ENCODE measurements at regions not wholly inside any gene's neighbourhood (a gene's known extent, or its start where the extent isn't known, plus 50 kb on each side); places are given as distances from the start of the nearest gene placed in this dataset.

DNA sequence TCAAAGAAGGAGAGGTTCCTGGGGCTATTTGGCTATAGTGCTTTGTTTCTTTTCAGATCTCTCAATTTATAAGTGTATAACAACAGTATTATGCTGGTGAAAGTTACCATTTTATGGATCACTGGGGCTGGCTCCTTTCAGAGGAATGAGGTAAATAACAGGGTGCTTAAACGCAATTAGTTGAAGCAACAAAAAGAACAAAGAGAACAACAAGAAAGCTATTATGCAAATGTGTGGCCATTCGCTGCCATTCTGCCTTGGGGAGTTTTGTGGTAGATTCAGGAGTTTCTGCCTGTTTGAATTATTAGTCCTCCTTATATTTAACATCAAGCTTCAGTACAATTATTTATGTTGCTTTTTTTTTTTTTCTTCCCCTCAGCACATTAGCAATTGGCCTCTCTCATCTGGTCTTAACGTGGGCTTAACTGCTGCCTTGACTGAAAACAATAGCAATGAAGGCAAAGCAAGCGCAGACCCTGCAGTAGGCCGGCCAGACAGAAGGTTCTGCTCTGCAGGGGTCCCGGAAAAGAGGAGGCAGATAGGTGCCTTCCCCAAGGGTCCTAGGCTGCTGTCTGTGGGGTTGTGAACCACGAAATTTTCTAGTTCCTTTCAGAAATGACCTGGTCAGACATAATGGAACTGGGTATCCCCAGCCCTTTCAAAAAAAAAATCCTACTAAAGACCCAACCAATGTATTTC is 339.9 kb upstream of the PODXL start:
- ATAC-seq: no peak

DNA sequence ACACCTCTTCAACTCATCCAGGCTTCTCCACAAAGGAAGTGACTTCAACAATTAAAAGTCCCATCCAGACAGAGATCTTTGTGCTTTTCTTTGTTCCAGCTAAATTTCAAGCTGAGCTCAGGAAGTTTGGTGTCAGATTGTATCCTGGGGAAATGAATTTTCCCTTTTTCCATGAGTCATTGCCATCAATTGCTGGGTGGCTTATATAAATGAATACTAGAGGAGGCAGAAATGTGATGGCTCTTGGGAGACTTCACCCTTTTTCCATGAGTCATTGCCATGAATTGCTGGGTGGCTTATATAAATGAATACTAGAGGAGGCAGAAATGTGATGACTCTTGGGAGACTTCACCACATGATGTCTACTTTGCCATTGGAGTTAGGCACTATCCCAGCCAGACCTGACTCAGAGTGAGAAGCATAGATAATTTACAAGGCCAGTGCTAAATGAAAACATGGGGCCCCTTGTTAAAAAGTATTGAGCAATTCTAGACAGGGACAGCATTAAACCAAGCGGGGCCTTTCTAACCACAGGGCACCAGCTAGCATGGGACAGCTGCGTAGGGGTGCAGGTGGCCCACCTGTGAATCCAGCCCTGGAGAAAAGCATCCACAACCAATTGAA is 339.2 kb upstream of the PODXL start:
- no peak for ATAC-seq

- ATAC-seq: no peak
These were observed 337.4 kb upstream of the PODXL start for GRCh38 chr7:131893631-131894340.

- ATAC-seq: no peak
These were observed 333.7 kb upstream of the PODXL start for GRCh38 chr7:131890176-131890575.

GRCh38 chr7:131889572-131890150 is 333.2 kb upstream of the PODXL start:
- no peak for ATAC-seq

DNA sequence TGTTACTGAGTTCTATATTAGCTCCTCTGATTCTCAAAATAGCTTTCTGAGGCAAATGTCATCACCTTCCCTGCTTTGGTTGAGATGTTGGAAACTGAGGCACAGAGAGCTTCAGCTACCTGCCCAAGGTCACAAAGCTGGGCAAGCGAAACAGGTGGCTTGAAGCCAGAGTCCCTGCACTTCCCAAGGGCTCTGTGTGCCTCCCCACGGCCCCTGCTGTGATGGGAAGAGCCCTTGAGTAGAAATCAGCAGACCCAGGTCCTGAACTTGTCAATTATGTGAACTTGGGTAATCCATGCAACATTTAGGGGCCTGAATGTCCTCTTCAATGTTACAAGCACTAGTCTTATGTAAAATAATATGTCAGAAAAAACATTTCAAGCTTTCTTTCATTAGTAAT is 327.3 kb upstream of the PODXL start:
- ATAC-seq: no peak

GRCh38 chr7:131883196-131883595 is 326.8 kb upstream of the PODXL start:
- no peak for ATAC-seq

DNA sequence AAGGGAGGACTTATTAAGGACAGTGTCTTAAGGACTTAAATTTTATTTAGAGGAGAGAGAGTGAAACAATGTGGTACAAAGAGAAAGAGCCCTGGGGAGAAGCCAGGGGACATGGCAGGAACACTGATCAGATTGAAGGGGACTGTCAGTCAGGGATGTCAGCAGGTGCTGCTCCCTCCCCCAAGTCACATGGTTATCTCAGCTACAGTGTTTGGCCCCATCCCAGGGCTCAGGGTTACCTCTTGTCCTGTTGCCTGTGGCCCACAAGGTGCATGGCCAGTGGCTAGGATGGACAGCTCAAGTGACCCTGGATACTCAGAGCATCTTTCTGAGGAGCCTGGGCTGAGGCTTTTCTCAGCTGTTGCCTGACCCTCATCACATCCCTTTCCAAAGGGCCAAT is 325.9 kb upstream of the PODXL start:
- no peak for ATAC-seq

DNA sequence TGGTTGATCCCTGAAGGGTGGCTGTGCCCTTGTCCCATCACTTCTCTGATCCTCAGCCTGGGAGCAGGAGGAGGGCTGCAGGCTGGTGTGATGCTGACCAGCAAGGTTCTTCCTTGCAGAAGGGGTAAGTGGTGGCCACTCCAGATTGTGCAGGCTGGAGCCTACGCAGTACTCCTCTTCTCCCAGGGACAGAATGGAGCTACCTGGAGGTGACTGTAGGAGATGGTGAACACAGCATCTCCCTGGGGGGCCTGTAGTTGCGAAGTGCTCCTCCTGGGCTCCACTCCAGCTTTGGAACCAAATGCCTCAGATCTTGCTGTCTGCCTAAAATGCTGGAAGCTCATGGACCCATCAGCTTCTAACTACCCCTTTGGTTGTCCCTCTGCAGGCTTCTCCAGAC is 323.6 kb upstream of the PODXL start:
- no peak for ATAC-seq

GRCh38 chr7:131879424-131879823 is 323.0 kb upstream of the PODXL start:
- ATAC-seq: no peak

DNA sequence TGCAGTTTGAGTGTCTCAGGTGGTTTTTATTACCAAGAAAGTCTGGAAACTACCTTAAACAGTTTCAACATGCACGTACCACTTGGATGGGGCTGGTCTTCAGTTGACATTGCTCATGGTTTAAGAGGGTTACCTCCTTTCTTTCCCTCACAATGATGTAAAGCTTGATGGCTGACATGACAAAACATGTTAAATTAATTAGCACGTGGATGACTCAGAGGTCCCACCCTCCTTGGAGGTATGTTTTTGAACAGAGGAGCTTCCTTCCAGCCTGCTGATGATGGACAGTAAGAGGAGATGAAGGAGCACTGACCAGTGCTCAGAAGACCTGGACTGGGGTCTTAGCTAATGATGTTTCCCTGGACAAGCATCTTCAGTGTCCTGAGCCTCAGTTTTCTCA is 322.3 kb upstream of the PODXL start:
- ATAC-seq: no peak

- no peak for ATAC-seq
These were observed 317.2 kb upstream of the PODXL start for GRCh38 chr7:131873581-131873980.

GRCh38 chr7:131869986-131870385 is 313.6 kb upstream of the PODXL start:
- no peak for ATAC-seq

DNA sequence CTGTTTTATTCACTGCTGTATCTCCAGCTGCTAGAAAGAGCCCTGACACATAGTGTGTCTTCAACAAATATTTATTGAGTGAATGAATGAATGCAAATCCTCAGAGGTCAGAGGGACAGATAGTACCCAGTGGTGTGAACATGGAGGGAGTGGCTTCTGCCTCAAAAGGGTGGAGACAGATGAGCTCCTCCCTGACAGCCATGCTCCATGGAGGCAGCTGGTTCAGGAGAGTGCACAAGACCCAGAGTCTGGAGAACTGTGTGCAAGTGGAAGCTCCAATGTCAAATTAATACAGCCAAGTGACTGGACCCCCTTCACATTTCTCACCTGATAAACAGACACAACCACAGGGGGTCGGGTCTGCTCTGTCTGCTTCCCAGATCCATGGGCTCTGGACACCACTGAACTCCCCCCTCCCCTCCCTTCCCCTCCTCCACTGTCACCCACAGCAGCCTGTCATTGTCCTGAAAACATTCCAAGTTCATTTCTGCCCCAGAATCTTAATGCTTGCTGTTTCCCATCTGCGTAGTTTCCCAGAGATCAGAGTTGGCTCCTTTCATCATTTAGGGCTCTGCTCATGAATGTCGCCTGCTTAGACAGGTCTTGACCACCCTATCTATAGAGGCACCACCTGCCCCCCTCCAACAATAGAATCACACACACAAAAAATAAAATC is 312.9 kb upstream of the PODXL start:
- no peak for ATAC-seq

DNA sequence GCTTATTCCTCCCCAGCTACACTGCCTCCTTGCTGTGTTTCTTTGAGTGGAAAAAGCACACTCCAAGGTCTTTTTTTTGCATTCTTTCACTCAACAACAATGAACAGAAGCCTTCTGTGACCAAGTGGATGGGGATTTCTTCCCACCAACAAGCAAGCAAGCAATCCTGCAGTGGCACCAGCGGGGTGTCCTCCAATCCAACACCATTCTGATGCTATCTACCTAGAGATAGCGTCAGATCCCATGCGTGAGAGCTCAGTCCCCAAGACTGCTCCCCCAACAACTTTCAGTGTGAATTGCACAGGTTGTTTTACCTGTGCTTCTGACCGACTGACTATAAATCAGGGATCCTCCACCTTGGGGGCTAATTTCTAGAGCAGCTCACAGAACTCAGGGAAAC is 311.0 kb upstream of the PODXL start:
- no peak for ATAC-seq

DNA sequence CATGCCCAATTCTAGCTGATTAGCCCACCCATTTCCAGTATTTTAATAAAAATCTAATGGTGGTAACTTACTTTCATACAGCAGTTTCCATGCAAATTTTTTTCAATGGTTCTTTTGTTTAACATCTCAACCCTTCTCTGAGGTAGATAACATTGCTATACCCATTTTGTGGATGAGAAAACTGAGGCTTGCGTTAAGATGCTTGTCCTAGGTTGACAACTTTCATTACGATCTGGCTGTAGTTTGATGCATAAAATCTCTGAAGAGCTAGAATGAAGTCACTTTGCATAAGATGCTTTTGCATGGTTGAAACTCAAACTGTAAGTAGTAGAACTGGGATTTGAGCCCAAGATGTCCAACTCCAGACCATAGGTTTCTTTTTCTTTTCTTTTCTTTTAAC is 309.5 kb upstream of the PODXL start:
- no peak for ATAC-seq

DNA sequence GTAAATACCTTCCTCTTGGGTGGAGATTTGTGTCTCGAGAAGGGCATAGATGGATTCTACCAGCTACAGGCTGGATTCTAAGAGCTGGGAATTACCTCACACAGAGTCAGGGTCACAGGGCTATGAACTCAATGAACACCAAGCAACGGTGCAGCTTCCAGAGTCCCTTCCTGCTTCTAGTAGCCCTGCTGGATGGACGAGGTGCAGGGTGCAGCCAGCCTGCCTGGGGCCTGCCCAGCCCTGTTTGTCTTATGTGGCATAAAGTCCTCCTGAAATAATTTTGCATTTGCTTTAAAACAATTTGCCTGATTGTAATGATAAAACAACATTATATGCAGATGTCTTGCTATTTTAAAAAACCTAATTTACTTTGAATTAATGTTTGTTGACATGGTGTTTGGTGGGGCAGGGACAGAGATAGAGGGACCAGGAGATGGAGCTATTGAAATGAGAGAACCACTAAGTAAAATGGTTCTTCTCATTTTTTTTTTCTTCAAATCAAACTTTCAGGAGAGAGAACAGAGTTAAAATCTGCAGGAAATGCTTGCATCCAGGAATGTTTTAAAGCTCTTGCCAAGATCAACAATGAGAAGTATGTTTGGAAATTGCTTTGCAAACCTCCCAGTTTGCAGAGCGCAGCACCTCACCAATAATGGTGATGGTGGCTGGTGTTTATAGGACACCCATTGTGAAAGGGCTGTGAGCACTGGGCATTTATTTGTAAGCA is 305.4 kb upstream of the PODXL start:
- ATAC-seq: no peak

DNA sequence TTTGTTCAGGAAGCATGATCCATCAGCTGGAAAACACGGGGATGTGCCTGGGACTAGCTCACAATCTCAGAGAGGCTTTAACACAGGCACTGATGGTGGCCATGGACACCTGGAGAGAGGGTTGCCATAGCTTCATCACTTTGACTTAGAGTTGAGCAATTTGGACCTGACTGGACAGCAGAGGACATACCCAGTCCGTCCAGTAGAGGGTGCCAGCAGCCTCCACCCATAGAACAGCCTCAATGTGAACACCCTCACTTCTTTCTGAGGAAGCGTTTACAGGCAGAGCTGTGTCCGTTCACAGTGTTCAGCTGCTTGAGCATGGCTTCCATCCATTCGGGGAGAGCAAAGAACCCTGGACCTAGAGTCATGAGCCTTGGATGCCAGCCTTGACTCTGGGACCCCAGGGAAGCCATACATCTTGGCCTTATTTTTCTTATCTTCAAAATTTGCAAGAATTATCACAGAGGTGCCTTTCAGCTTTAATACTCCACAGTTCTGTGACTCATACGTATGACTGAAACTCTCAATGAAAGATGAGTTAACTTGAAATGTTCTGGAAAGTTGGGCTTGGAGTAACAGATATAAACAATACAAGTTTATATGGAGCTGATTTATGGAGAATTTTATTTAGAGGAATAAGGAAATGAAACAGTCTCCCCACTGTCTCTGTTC is 302.9 kb upstream of the PODXL start:
- ATAC-seq: no peak

DNA sequence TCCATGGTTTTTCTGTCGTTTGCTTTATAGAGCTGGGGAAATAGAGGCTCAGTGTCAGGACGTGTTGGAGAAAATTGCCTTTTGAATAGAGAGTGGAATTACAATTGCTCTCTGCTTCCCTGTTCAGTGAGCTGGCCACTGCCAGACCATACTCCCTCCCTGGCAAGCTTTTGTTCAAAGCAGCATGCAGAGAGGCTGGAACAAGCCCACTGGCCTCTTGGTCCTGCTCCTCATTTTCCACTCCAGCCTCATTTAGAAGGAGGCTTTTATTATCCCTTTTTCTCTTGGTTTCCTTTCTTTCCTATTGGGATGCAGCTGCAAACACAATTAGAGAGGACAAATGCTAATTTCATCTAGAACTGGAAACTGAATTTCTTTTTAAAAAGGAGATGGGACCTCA is 302.2 kb upstream of the PODXL start:
- no peak for ATAC-seq

GRCh38 chr7:131849472-131849871 is 293.0 kb upstream of the PODXL start:
- ATAC-seq: no peak

- ATAC-seq: no peak
These were observed 291.6 kb upstream of the PODXL start for GRCh38 chr7:131848033-131848432.

Data from activated CD4-positive, CD25-positive, alpha-beta regulatory T cell treated with anti-CD3 and anti-CD28 coated beads, Interleukin-2, amount 50 U/mL, for 24 hours (primary cell).